Skeletal muscle tissue (tissue), 3 donors: ENCODE measurements at regions not wholly inside any gene's neighbourhood (a gene's known extent, or its start where the extent isn't known, plus 50 kb on each side); places are given as distances from the start of the nearest gene placed in this dataset.

ENCODE experiments used
- H3K27ac ChIP-seq: one replicate; pipeline ENCODE4 v1.7.0; 2013; ENCODE audit warnings: mild to moderate bottlenecking, low read depth, low read length, inconsistent platforms
- H3K27me3 ChIP-seq, 3 donors: one replicate each; pipeline ENCODE4 v1.7.0; 2013; ENCODE audit warnings: low read length in 3 of 3; ENCODE audit not compliant: control insufficient read depth in 3 of 3, insufficient read depth in 3 of 3
- H3K36me3 ChIP-seq, 3 donors: one replicate each; pipeline ENCODE4 v1.7.0; 2013; ENCODE audit warnings: low read length in 3 of 3; ENCODE audit not compliant: control insufficient read depth in 3 of 3, insufficient read depth in 3 of 3
- H3K4me1 ChIP-seq, 3 donors: one replicate each; pipeline ENCODE4 v1.7.0; 2013; ENCODE audit warnings: low read length in 3 of 3, mild to moderate bottlenecking in 3 of 3; ENCODE audit not compliant: control insufficient read depth in 3 of 3, insufficient read depth in 3 of 3
- H3K4me3 ChIP-seq, 3 donors: one replicate each; pipeline ENCODE4 v1.7.0; 2013; ENCODE audit warnings: low read length in 3 of 3
- H3K9ac ChIP-seq, 3 donors: one replicate each; pipeline ENCODE4 v1.7.0; 2013; ENCODE audit warnings: low read length in 3 of 3, mild to moderate bottlenecking in 3 of 3, moderate library complexity in 2 of 3, low read depth in 1 of 3
- H3K9me3 ChIP-seq, 3 donors: one replicate each; pipeline ENCODE4 v1.7.0; 2013; ENCODE audit warnings: low read length in 3 of 3; ENCODE audit not compliant: control insufficient read depth in 3 of 3
- donor health status: Osteomylitis.

GRCh38 chr17:51454456-51454978 is 194.2 kb downstream of the UTP18 start:
- Histone ChIP-seq H3K9ac (no peak overlapping the region), H3K9me3 (no peaks in the 10 kb centered on the region), H3K27ac (no peak overlapping the region), H3K4me3 (no peak overlapping the region), H3K4me1 (no peaks in the 10 kb centered on the region), H3K36me3 (no peaks in the 10 kb centered on the region), H3K27me3 (no peaks in the 10 kb centered on the region)

- H3K27me3 ChIP-seq: no peaks in the 10 kb centered on the region
- no peak overlapping the region for H3K9ac ChIP-seq
- H3K4me1 ChIP-seq: no peaks in the 10 kb centered on the region
- no peak overlapping the region for H3K4me3 ChIP-seq
- no peaks in the 10 kb centered on the region for H3K36me3 ChIP-seq
- no peak overlapping the region for H3K27ac ChIP-seq
- no peaks in the 10 kb centered on the region for H3K9me3 ChIP-seq
Observed at GRCh38 chr17:51455211-51455610, 194.9 kb downstream of the UTP18 start.

GRCh38 chr17:51455931-51456330 is 195.6 kb downstream of the UTP18 start:
- no peak overlapping the region for H3K9ac ChIP-seq
- H3K36me3 ChIP-seq: no peaks in the 10 kb centered on the region
- no peak overlapping the region for H3K27ac ChIP-seq
- no peaks in the 10 kb centered on the region for H3K9me3 ChIP-seq
- H3K27me3 ChIP-seq: no peaks in the 10 kb centered on the region
- H3K4me1 ChIP-seq: no peaks in the 10 kb centered on the region
- no peak overlapping the region for H3K4me3 ChIP-seq

- Histone ChIP-seq H3K4me1 (no peaks in the 10 kb centered on the region), H3K27me3 (no peaks in the 10 kb centered on the region), H3K9ac (no peak overlapping the region), H3K9me3 (no peaks in the 10 kb centered on the region), H3K36me3 (no peaks in the 10 kb centered on the region), H3K27ac (no peak overlapping the region), H3K4me3 (no peak overlapping the region)
Observed at GRCh38 chr17:51456942-51457341, 196.6 kb downstream of the UTP18 start.

- peaks cover 0 to 5% (median 4%) of the 10 kb centered on the region in 3 donors for H3K27me3 ChIP-seq
- H3K4me3 ChIP-seq: no peak overlapping the region
- no peaks in the 10 kb centered on the region for H3K4me1 ChIP-seq
- H3K27ac ChIP-seq: no peak overlapping the region
- no peaks in the 10 kb centered on the region for H3K36me3 ChIP-seq
- H3K9me3 ChIP-seq: no peaks in the 10 kb centered on the region
- H3K9ac ChIP-seq: no peak overlapping the region
Observed at GRCh38 chr17:51461578-51462004, 201.2 kb downstream of the UTP18 start.

GRCh38 chr17:51463353-51463752 is 203.0 kb downstream of the UTP18 start:
- Histone ChIP-seq H3K36me3 (no peaks in the 10 kb centered on the region), H3K9me3 (no peaks in the 10 kb centered on the region), H3K27me3 (peaks cover 4 to 5% (median 4%) of the 10 kb centered on the region in 3 donors), H3K4me1 (no peaks in the 10 kb centered on the region), H3K9ac (no peak overlapping the region), H3K27ac (no peak overlapping the region), H3K4me3 (no peak overlapping the region)

- Histone ChIP-seq H3K4me1 (no peaks in the 10 kb centered on the region), H3K27ac (no peak overlapping the region), H3K36me3 (no peaks in the 10 kb centered on the region), H3K9ac (no peak overlapping the region), H3K27me3 (peaks cover 4 to 5% (median 4%) of the 10 kb centered on the region in 3 donors), H3K9me3 (no peaks in the 10 kb centered on the region), H3K4me3 (no peak overlapping the region)
Observed at GRCh38 chr17:51467336-51467735, 207.0 kb downstream of the UTP18 start.

GRCh38 chr17:51472670-51473205 is 212.4 kb downstream of the UTP18 start:
- H3K27ac ChIP-seq: no peak overlapping the region
- H3K9ac ChIP-seq: no peak overlapping the region
- H3K36me3 ChIP-seq: no peaks in the 10 kb centered on the region
- H3K9me3 ChIP-seq: no peaks in the 10 kb centered on the region
- peaks cover 0 to 10% (median 2%) of the 10 kb centered on the region in 3 donors for H3K27me3 ChIP-seq
- H3K4me1 ChIP-seq: no peaks in the 10 kb centered on the region
- H3K4me3 ChIP-seq: no peak overlapping the region

- Histone ChIP-seq H3K9me3 (no peaks in the 10 kb centered on the region), H3K4me1 (no peaks in the 10 kb centered on the region), H3K9ac (no peak overlapping the region), H3K27ac (no peak overlapping the region), H3K27me3 (peaks cover 0 to 14% (median 0%) of the 10 kb centered on the region in 3 donors), H3K36me3 (no peaks in the 10 kb centered on the region), H3K4me3 (no peak overlapping the region)
Observed at GRCh38 chr17:51474764-51475163, 214.4 kb downstream of the UTP18 start.

GRCh38 chr17:51475730-51476129 is 215.4 kb downstream of the UTP18 start:
- Histone ChIP-seq H3K4me3 (no peak overlapping the region), H3K36me3 (no peaks in the 10 kb centered on the region), H3K27me3 (peaks cover 0 to 14% (median 0%) of the 10 kb centered on the region in 3 donors), H3K27ac (no peak overlapping the region), H3K9ac (no peak overlapping the region), H3K9me3 (no peaks in the 10 kb centered on the region), H3K4me1 (no peaks in the 10 kb centered on the region)
